Lung (tissue), 11 donors: ENCODE measurements at regions not wholly inside any gene's neighbourhood (a gene's known extent, or its start where the extent isn't known, plus 50 kb on each side); places are given as distances from the start of the nearest gene placed in this dataset.
A peak's percentile ranks its signal among the peaks of the same experiment; 100 is the strongest.

Source experiments
- ATAC-seq: fragments of 200-7000 bp; cut with Tn5 transposase; one replicate; pipeline ENCODE4 v1.9.1; 2020; ENCODE audit warnings: moderate number of reproducible peaks; ENCODE audit not compliant: insufficient read depth, low FRiP score
- DNase-seq, 3 donors: peaks; one replicate each; pipeline ENCODE4 v3.0.0-alpha.2; 2013 to 2017
- H3K27ac ChIP-seq, 2 donors: one replicate each; pipeline ENCODE4 v1.5.1; 2013; ENCODE audit warnings: mild to moderate bottlenecking in 2 of 2, moderate library complexity in 2 of 2, control low read depth in 1 of 2, inconsistent platforms in 1 of 2, low read depth in 1 of 2, low read length in 1 of 2
- H3K27me3 ChIP-seq, 3 donors: one replicate each; pipeline ENCODE4 v1.5.1; 2013; ENCODE audit warnings: low read length in 2 of 3; ENCODE audit not compliant: control insufficient read depth in 3 of 3, insufficient read depth in 3 of 3
- H3K36me3 ChIP-seq, 4 donors: one replicate each; pipeline ENCODE4 v1.5.1; 2013; ENCODE audit warnings: low read length in 4 of 4, mild to moderate bottlenecking in 1 of 4, moderate library complexity in 1 of 4; ENCODE audit not compliant: control insufficient read depth in 4 of 4, insufficient read depth in 4 of 4
- H3K4me1 ChIP-seq, 5 donors: one replicate each; pipeline ENCODE4 v1.5.1; 2013; ENCODE audit warnings: low read length in 5 of 5, mild to moderate bottlenecking in 2 of 5, moderate library complexity in 1 of 5; ENCODE audit not compliant: control insufficient read depth in 5 of 5, insufficient read depth in 5 of 5
- H3K4me3 ChIP-seq: one replicate; pipeline ENCODE4 v1.5.1; 2013; ENCODE audit warnings: mild to moderate bottlenecking, control low read depth, moderate library complexity
- H3K9ac ChIP-seq, 2 donors: one replicate each; pipeline ENCODE4 v1.5.1; 2013; ENCODE audit warnings: low read length in 2 of 2, control low read depth in 1 of 2; ENCODE audit not compliant: insufficient read depth in 1 of 2
- H3K9me3 ChIP-seq, 4 donors: one replicate each; pipeline ENCODE4 v1.5.1; 2013; ENCODE audit warnings: low read length in 3 of 4, mild to moderate bottlenecking in 1 of 4, moderate library complexity in 1 of 4; ENCODE audit not compliant: control insufficient read depth in 4 of 4, insufficient read depth in 3 of 4
- WGBS, 2 donors: extraction: QIAGEN DNeasy Blood & Tissue Kit; methylation state at CpG; one replicate each; pipeline ENCODE4 v1.1.7; 2013; 5-methylcytosine and 5-hydroxymethylcytosine counted together
- TF ChIP-seq, protein P1 (sequence below): IDR thresholded peaks from 2 replicates; pipeline ENCODE4 v1.5.1; 2012; ENCODE audit warnings: mild to moderate bottlenecking; ENCODE audit errors: control extremely low read depth, extremely low read depth
- donor health status: control.
- donor health status: control.
- donor health status: Bipolar disorder and iron deficiency.
- donor health status: healthy.
- donor health status: DM: yes; HTN: yes; CAD: no.

DNA sequence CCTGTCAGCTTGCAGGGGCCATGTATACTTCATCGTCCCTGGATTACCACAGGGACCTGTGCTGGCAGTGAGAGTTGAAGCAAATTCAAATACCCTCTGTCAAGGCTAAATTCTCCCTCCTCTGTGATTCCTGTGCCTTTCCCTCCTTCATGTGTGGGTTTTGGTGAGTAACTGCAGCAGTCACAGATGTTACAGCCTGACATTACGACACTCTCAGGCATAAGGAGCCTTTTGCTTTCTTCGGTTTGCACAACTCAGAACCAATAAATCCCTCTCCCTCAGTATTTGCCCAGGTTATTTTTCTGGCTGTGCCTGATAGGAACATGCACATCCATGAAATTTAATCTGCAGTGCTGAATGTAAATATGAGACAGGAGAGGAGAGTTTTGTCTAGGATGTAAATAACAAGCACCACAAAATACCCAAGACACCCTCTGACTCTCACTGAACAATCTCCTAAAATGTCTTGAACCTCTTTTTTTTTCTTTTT lies 997.2 kb upstream of the GHITM start:
- Histone ChIP-seq H3K4me3 (no peak overlapping the region), H3K9ac (no peak overlapping the region), H3K27me3 (no peaks in the 10 kb centered on the region), H3K27ac (no peak overlapping the region), H3K9me3 (no peaks in the 10 kb centered on the region), H3K4me1 (peaks cover 0 to 11% (median 0%) of the 10 kb centered on the region in 5 donors), H3K36me3 (no peaks in the 10 kb centered on the region)
- ATAC-seq (no peak), DNase-seq (peak in 1 of 3 donors; percentile 29)
- WGBS, 2 donors = 77 to 80% methylated on average over 3 of the region's 3 CpGs
- TF ChIP-seq, protein P1, sequence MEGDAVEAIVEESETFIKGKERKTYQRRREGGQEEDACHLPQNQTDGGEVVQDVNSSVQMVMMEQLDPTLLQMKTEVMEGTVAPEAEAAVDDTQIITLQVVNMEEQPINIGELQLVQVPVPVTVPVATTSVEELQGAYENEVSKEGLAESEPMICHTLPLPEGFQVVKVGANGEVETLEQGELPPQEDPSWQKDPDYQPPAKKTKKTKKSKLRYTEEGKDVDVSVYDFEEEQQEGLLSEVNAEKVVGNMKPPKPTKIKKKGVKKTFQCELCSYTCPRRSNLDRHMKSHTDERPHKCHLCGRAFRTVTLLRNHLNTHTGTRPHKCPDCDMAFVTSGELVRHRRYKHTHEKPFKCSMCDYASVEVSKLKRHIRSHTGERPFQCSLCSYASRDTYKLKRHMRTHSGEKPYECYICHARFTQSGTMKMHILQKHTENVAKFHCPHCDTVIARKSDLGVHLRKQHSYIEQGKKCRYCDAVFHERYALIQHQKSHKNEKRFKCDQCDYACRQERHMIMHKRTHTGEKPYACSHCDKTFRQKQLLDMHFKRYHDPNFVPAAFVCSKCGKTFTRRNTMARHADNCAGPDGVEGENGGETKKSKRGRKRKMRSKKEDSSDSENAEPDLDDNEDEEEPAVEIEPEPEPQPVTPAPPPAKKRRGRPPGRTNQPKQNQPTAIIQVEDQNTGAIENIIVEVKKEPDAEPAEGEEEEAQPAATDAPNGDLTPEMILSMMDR = no peak

DNA sequence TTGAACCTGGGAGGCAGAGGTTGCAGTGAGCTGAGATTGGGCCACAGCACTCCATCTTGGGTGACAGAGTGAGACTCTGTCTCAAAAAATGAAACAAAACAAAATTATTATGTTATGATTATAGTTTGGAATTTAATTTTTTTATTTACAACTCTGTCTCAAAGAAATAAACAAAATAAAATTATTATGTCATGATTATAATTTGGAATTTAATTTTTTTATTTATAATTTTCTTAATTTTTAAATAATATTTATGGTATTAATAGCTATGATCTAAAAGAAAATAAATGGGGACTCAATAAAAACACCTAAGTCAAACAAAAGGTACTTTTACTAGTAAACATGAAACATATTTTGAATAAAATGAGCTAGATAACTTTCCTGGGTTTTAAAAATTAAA lies 994.8 kb upstream of the GHITM start:
- ATAC-seq = no peak
- TF ChIP-seq, protein P1 = no peak
- no peak overlapping the region for H3K4me3 ChIP-seq
- peaks cover 0 to 11% (median 0%) of the 10 kb centered on the region in 5 donors for H3K4me1 ChIP-seq
- no peak for DNase-seq
- no peak overlapping the region for H3K27ac ChIP-seq
- no peak overlapping the region for H3K9ac ChIP-seq
- H3K36me3 ChIP-seq = no peaks in the 10 kb centered on the region
- H3K9me3 ChIP-seq = no peaks in the 10 kb centered on the region
- no peaks in the 10 kb centered on the region for H3K27me3 ChIP-seq

DNA sequence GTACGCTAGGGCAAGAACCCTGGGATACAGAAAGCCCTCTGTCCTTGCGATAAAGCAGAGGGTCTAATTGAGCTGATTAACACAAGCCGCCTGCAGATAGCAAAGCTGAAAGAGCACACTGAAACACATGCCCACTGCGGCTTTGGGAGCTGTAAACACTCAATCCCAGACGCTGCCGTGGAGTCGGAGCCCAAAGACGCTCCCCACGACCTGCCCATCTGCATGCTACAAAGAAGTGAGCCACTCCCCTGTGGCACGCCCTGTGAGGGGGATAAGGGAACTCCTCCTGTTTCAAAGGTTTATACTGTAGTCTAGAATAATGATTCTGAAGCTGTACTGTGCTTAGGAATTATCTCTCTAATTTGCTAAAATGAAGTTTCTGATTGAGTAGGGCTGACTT lies 985.6 kb upstream of the GHITM start:
- DNase-seq = no peak
- 78 to 87% methylated on average over 10 of the region's 10 CpGs for WGBS, 2 donors
- H3K27ac ChIP-seq = no peak overlapping the region

More for the DNA sequence above, 985.6 kb upstream of the GHITM start:
- Histone ChIP-seq H3K9ac (no peak overlapping the region), H3K36me3 (no peaks in the 10 kb centered on the region), H3K4me1 (peaks cover 0 to 3% (median 0%) of the 10 kb centered on the region in 5 donors), H3K27me3 (no peaks in the 10 kb centered on the region), H3K4me3 (no peak overlapping the region), H3K9me3 (peaks cover 0 to 2% (median 0%) of the 10 kb centered on the region in 4 donors)
- no peak for ATAC-seq
- TF ChIP-seq, protein P1 = no peak
